GM12878 (cell line): ENCODE measurements at regions not wholly inside any gene's neighbourhood (a gene's known extent, or its start where the extent isn't known, plus 50 kb on each side); places are given as distances from the start of the nearest gene placed in this dataset.

Source experiments
- ATAC-seq: fragments of 200-7000 bp; cut with Tn5 transposase; 3 replicates; pipeline ENCODE4 v1.9.1; 2020; ENCODE audit warnings: mild to moderate bottlenecking, moderate library complexity
- BruUV-seq: library from RNA; stranded (reverse); fragments of 400-500 nt; replicated peaks from 2 replicates; lab custom pipeline; 2021; lab: Mats Ljungman, UMichigan
- CTCF ChIA-PET: fragments of 300-600 bp; sonication (Branson Sonifier 250); formaldehyde crosslinking; extraction: SDS; loops from one replicate; lab custom pipeline; 2021; ENCODE audit warnings: inconsistent platforms; lab: Yijun Ruan, JAX
- POLR2A ChIA-PET: fragments of 350-600 bp; formaldehyde crosslinking; extraction: SDS; loops from one replicate; lab custom pipeline; 2021; ENCODE audit warnings: inconsistent platforms; lab: Charles Lee
- RAD21 ChIA-PET: fragments of 300-600 bp; sonication (Branson Sonifier 250); formaldehyde crosslinking; loops from one replicate; lab custom pipeline; 2023; ENCODE audit warnings: antibody characterized with exemption; ENCODE audit not compliant: unreplicated experiment; lab: Charles Lee
- SMC1A ChIA-PET: fragments of 300-600 bp; sonication (Branson Sonifier 250); formaldehyde crosslinking; loops from one replicate; lab custom pipeline; 2023; ENCODE audit not compliant: unreplicated experiment, uncharacterized antibody; lab: Charles Lee
- DNase-seq: peaks from one replicate; pipeline ENCODE4 v3.0.0-alpha.2; 2011; ENCODE audit warnings: low read depth, low spot score
- FAIRE-seq: peaks from 3 replicates; lab custom pipeline; 2011; peaks lifted over from hg19 to GRCh38; lab: Jason Lieb, UNC
- H2AFZ ChIP-seq: 2 replicates; pipeline ENCODE4 v1.6.0; 2011; ENCODE audit warnings: low read depth, low read length, control low read depth; ENCODE audit not compliant: control insufficient read depth
- H3K27ac ChIP-seq: 2 replicates; pipeline ENCODE4 v1.5.1; 2011; ENCODE audit warnings: control low read depth; ENCODE audit not compliant: control insufficient read depth, insufficient read depth
- H3K27me3 ChIP-seq, 2 experiments: replicated peaks in 1 of 2; 2 replicates each; pipeline versions ENCODE4 v1.6.0 to v1.6.1; 2011; ENCODE audit warnings: low read length in 1 of 2; ENCODE audit not compliant: control insufficient read depth in 2 of 2, insufficient read depth in 2 of 2
- H3K36me3 ChIP-seq, 2 experiments: 2 replicates each; pipeline ENCODE4 v1.5.1; 2011; ENCODE audit warnings: low read length in 1 of 2; ENCODE audit not compliant: control insufficient read depth in 2 of 2, insufficient read depth in 2 of 2
- H3K4me1 ChIP-seq: 2 replicates; pipeline ENCODE4 v1.6.1; 2011; ENCODE audit warnings: mild to moderate bottlenecking, low read length, moderate library complexity, mixed read lengths; ENCODE audit not compliant: control insufficient read depth, insufficient read depth
- H3K4me2 ChIP-seq: 2 replicates; pipeline ENCODE4 v1.6.0; 2011; ENCODE audit warnings: control low read depth; ENCODE audit not compliant: control insufficient read depth, insufficient read depth
- H3K4me3 ChIP-seq: fragments of 200-600 bp; sonication (generic); 2 replicates; pipeline ENCODE4 v1.5.1; 2016
- H3K79me2 ChIP-seq: 2 replicates; pipeline ENCODE4 v1.6.0; 2011; ENCODE audit warnings: low read length; ENCODE audit not compliant: control insufficient read depth, insufficient read depth
- H3K9ac ChIP-seq: 2 replicates; pipeline ENCODE4 v1.8.0; 2011; ENCODE audit warnings: low read length, control low read depth, mixed read lengths; ENCODE audit not compliant: control insufficient read depth, insufficient read depth
- H3K9me3 ChIP-seq: replicated peaks from 3 replicates; pipeline ENCODE4 v1.5.1; 2011; ENCODE audit warnings: mild to moderate bottlenecking, low read length; ENCODE audit not compliant: control insufficient read depth, insufficient read depth
- H4K20me1 ChIP-seq: 2 replicates; pipeline ENCODE4 v1.6.0; 2011; ENCODE audit not compliant: control insufficient read depth, insufficient read depth
- ATF2 ChIP-seq: IDR thresholded peaks from 2 replicates; pipeline ENCODE4 v1.6.1; 2012; ENCODE audit warnings: low read length, inconsistent platforms
- MAX ChIP-seq: IDR thresholded peaks from 2 replicates; pipeline ENCODE4 v1.6.1; 2012; ENCODE audit warnings: low read depth, low read length, improper control_type of control experiment
- NFYA ChIP-seq: IDR thresholded peaks from 2 replicates; pipeline ENCODE4 v1.6.1; 2011; ENCODE audit warnings: low read depth, mild to moderate bottlenecking, low read length, improper control_type of control experiment, borderline replicate concordance
- NR2C2 ChIP-seq: IDR thresholded peaks from 2 replicates; pipeline ENCODE4 v1.6.1; 2011; ENCODE audit warnings: borderline replicate concordance, low read depth; ENCODE audit not compliant: control insufficient read depth, insufficient read length
- ZNF592 ChIP-seq: fragments of 450-650 bp; IDR thresholded peaks from 2 replicates; pipeline ENCODE4 v1.6.1; 2017; ENCODE audit warnings: mild to moderate bottlenecking, moderate library complexity
- WGBS: methylation state at CpG from one replicate; pipeline ENCODE4 v1.1.6; 2016; ENCODE audit warnings: low lambda C conversion rate; ENCODE audit not compliant: insufficient replicate concordance, insufficient coverage; ENCODE audit errors: missing lambda C conversion rate; 5-methylcytosine and 5-hydroxymethylcytosine counted together
- in situ Hi-C: fragments of 300-500 bp; cut with MboI; formaldehyde crosslinking; loops from 9 replicates; pipeline ENCODE4 v1.14.3; 2018; ENCODE audit warnings: mixed read lengths
- intact Hi-C: fragments of 100-400 bp; cut with micrococcal nuclease; formaldehyde crosslinking; loops from one replicate; pipeline ENCODE4 v1.14.2; 2022; ENCODE audit not compliant: unreplicated experiment
- TF ChIP-seq, protein P1 (sequence below): fragments of 450-650 bp; formaldehyde crosslinking; IDR thresholded peaks from 2 replicates; pipeline ENCODE4 v1.4.0; 2020; ENCODE audit warnings: mild to moderate bottlenecking, moderate library complexity
- TF ChIP-seq, protein P2 (sequence below): fragments of 450-650 bp; IDR thresholded peaks from 2 replicates; pipeline ENCODE4 v1.6.1; 2017; ENCODE audit warnings: low read depth, mild to moderate bottlenecking, moderate library complexity

DNA sequence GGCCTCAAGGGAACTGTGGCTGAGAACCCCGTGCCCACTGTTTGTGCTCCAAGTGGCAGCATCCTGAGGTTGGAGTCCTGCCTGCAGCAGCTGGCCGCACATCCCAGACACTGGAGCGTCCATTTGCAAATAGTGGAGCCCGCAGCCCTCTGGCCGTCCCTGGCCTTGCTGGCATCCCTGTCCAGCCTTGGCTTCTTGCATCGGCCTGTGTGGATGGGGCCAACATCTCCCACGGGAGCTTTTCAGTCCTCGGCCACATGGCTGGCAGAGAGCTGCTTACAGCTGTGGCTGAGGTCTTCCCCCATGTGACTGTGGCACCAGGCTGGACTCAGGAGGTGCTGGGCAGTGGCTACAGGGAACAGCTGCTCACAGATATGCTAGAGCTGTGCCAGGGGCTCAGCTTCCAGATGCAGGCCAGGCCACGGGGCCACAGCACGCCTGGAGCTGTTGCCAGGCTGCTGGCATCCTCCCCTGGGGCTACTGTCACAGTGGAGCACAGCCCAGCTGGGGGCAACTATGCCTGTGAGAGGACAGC lies 71.2 kb downstream of the FAM43A start:
- no peaks in the 10 kb centered on the region for H3K4me1 ChIP-seq
- intact Hi-C loops (no loop called here), in situ Hi-C loops (no loop called here)
- whole genome bisulfite sequencing, result 29% methylated on average over 10 of the region's 10 CpGs
- H3K79me2 ChIP-seq, result no peaks in the 10 kb centered on the region
- no peaks in the 10 kb centered on the region for H3K36me3 ChIP-seq
- H3K27me3 ChIP-seq, result peaks cover 1 to 3% of the 10 kb centered on the region in 2 experiments; a peak in 2 of 4 replicates
- no peak overlapping the region for H2AFZ ChIP-seq
- SMC1A ChIA-PET, result no interaction called here
- no peak overlapping the region for H3K9ac ChIP-seq
- no peak for FAIRE-seq
- TF ChIP-seq MAX, result no peak
- TF ChIP-seq, protein P1, sequence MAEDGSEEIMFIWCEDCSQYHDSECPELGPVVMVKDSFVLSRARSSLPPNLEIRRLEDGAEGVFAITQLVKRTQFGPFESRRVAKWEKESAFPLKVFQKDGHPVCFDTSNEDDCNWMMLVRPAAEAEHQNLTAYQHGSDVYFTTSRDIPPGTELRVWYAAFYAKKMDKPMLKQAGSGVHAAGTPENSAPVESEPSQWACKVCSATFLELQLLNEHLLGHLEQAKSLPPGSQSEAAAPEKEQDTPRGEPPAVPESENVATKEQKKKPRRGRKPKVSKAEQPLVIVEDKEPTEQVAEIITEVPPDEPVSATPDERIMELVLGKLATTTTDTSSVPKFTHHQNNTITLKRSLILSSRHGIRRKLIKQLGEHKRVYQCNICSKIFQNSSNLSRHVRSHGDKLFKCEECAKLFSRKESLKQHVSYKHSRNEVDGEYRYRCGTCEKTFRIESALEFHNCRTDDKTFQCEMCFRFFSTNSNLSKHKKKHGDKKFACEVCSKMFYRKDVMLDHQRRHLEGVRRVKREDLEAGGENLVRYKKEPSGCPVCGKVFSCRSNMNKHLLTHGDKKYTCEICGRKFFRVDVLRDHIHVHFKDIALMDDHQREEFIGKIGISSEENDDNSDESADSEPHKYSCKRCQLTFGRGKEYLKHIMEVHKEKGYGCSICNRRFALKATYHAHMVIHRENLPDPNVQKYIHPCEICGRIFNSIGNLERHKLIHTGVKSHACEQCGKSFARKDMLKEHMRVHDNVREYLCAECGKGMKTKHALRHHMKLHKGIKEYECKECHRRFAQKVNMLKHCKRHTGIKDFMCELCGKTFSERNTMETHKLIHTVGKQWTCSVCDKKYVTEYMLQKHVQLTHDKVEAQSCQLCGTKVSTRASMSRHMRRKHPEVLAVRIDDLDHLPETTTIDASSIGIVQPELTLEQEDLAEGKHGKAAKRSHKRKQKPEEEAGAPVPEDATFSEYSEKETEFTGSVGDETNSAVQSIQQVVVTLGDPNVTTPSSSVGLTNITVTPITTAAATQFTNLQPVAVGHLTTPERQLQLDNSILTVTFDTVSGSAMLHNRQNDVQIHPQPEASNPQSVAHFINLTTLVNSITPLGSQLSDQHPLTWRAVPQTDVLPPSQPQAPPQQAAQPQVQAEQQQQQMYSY, result no peak
- TF ChIP-seq, protein P2, sequence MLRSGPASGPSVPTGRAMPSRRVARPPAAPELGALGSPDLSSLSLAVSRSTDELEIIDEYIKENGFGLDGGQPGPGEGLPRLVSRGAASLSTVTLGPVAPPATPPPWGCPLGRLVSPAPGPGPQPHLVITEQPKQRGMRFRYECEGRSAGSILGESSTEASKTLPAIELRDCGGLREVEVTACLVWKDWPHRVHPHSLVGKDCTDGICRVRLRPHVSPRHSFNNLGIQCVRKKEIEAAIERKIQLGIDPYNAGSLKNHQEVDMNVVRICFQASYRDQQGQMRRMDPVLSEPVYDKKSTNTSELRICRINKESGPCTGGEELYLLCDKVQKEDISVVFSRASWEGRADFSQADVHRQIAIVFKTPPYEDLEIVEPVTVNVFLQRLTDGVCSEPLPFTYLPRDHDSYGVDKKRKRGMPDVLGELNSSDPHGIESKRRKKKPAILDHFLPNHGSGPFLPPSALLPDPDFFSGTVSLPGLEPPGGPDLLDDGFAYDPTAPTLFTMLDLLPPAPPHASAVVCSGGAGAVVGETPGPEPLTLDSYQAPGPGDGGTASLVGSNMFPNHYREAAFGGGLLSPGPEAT, result no peak
- TF ChIP-seq ATF2, result no peak
- TF ChIP-seq ZNF592, result no peak
- no peak for TF ChIP-seq NR2C2
- TF ChIP-seq NFYA, result no peak
- RAD21 ChIA-PET, result no interaction called here
- H3K4me3 ChIP-seq, result no peak overlapping the region
- no peak overlapping the region for H3K27ac ChIP-seq
- no peak for DNase-seq
- H4K20me1 ChIP-seq, result no peaks in the 10 kb centered on the region
- CTCF ChIA-PET, result interaction anchor here (0.6 to 1.4 kb wide), 3 partner anchors 10 to 304 kb away, joined by 3 to 4 read pairs (median 4); no protein-coding TSS in a partner anchor
- ATAC-seq, result no peak
- no TSS peak for BruUV-seq
- H3K9me3 ChIP-seq, result no peaks in the 10 kb centered on the region
- POLR2A ChIA-PET, result interaction anchor here (1.2 kb wide), 1 partner anchor 12 kb away, joined by 3 read pairs; no protein-coding TSS in a partner anchor
- no peak overlapping the region for H3K4me2 ChIP-seq
